Hematopoietic multipotent progenitor cell treated with erythropoietin and hydrocortisone succinate and interleukin-3 and kit ligand, for 17 days (in vitro differentiated cells): ENCODE measurements at regions not wholly inside any gene's neighbourhood (a gene's known extent, or its start where the extent isn't known, plus 50 kb on each side); places are given as distances from the start of the nearest gene placed in this dataset.

Source experiments
- DNase-seq: peaks from one replicate; pipeline ENCODE4 v3.0.0-alpha.2; 2015; ENCODE audit warnings: low spot score

- DNase-seq = no peak
These were observed 333.3 kb downstream of the SLC16A7 start for GRCh38 chr12:59929110-59929509.

GRCh38 chr12:59934486-59934885, 338.7 kb downstream of the SLC16A7 start:
- no peak for DNase-seq

GRCh38 chr12:59936534-59936933, 340.7 kb downstream of the SLC16A7 start:
- DNase-seq = no peak

- DNase-seq = no peak
These were observed 341.3 kb downstream of the SLC16A7 start for GRCh38 chr12:59937148-59937547.

- no peak for DNase-seq
These were observed 342.5 kb downstream of the SLC16A7 start for GRCh38 chr12:59938190-59938962.

GRCh38 chr12:59940631-59941342, 345.0 kb downstream of the SLC16A7 start:
- DNase-seq = no peak

- no peak for DNase-seq
These were observed 345.6 kb downstream of the SLC16A7 start for GRCh38 chr12:59941461-59941860.

GRCh38 chr12:59944177-59944576, 348.3 kb downstream of the SLC16A7 start:
- DNase-seq = no peak

- DNase-seq = no peak
These were observed 350.8 kb downstream of the SLC16A7 start for GRCh38 chr12:59946635-59947034.

- DNase-seq = no peak
These were observed 367.7 kb downstream of the SLC16A7 start for GRCh38 chr12:59963546-59963945.

GRCh38 chr12:59972905-59973304, 377.1 kb downstream of the SLC16A7 start:
- no peak for DNase-seq

- DNase-seq = no peak
These were observed 377.7 kb downstream of the SLC16A7 start for GRCh38 chr12:59973515-59973914.

- DNase-seq = no peak
These were observed 381.9 kb downstream of the SLC16A7 start for GRCh38 chr12:59977779-59978178.

- no peak for DNase-seq
These were observed 384.6 kb downstream of the SLC16A7 start for GRCh38 chr12:59980476-59980875.

- no peak for DNase-seq
These were observed 403.5 kb downstream of the SLC16A7 start for GRCh38 chr12:59999291-59999690.

- no peak for DNase-seq
These were observed 414.7 kb downstream of the SLC16A7 start for GRCh38 chr12:60010486-60010885.

GRCh38 chr12:60012659-60013058, 416.8 kb downstream of the SLC16A7 start:
- no peak for DNase-seq

GRCh38 chr12:60014436-60014835, 418.6 kb downstream of the SLC16A7 start:
- DNase-seq = no peak

- DNase-seq = no peak
These were observed 424.2 kb downstream of the SLC16A7 start for GRCh38 chr12:60020068-60020467.

GRCh38 chr12:60021235-60021634, 425.4 kb downstream of the SLC16A7 start:
- DNase-seq = no peak

- no peak for DNase-seq
These were observed 431.4 kb downstream of the SLC16A7 start for GRCh38 chr12:60027266-60027665.

GRCh38 chr12:60034147-60034546, 438.3 kb downstream of the SLC16A7 start:
- no peak for DNase-seq

- DNase-seq = no peak
These were observed 440.0 kb downstream of the SLC16A7 start for GRCh38 chr12:60035835-60036234.

- no peak for DNase-seq
These were observed 447.0 kb downstream of the SLC16A7 start for GRCh38 chr12:60042835-60043234.
